H1 (cell line): ENCODE measurements at regions not wholly inside any gene's neighbourhood (a gene's known extent, or its start where the extent isn't known, plus 50 kb on each side); places are given as distances from the start of the nearest gene placed in this dataset.

Source experiments
- CREB1 ChIP-seq: IDR thresholded peaks from 2 replicates; pipeline ENCODE4 v1.6.1; 2012; ENCODE audit warnings: inconsistent platforms
- EP300 ChIP-seq, 2 experiments: IDR thresholded peaks; 1 replicate in 1 of 2; 2 replicates in 1 of 2; pipeline ENCODE4 v1.6.1; 2011 to 2012; ENCODE audit warnings: low read depth in 2 of 2, low read length in 2 of 2, mild to moderate bottlenecking in 2 of 2, borderline replicate concordance in 1 of 2, inconsistent platforms in 1 of 2, moderate library complexity in 1 of 2
- GTF2F1 ChIP-seq: IDR thresholded peaks from 2 replicates; pipeline ENCODE4 v1.6.1; 2012; ENCODE audit warnings: low read depth, low read length, improper control_type of control experiment, borderline replicate concordance
- JUND ChIP-seq: IDR thresholded peaks from 2 replicates; pipeline ENCODE4 v1.6.1; 2011; ENCODE audit warnings: mild to moderate bottlenecking, improper control_type of control experiment, low read length
- PHF8 ChIP-seq: fragments of 200-600 bp; sonication (generic); conservative IDR thresholded peaks from 2 replicates; pipeline ENCODE4 v1.7.1; 2012; ENCODE audit warnings: low read depth, mild to moderate bottlenecking, inconsistent platforms, low read length, moderate library complexity
- RFX5 ChIP-seq: IDR thresholded peaks from 2 replicates; pipeline ENCODE4 v1.6.1; 2011; ENCODE audit warnings: low read depth, low read length, improper control_type of control experiment, borderline replicate concordance

- no peak for TF ChIP-seq RFX5
- no peak for TF ChIP-seq CREB1
- no peak for TF ChIP-seq PHF8
- TF ChIP-seq EP300 (IDR thresholded peaks at IDR 0.05; ENCODE audit: borderline replicate concordance in 1 of 2, low read depth in 2 of 2, low read length in 2 of 2), result no peak
- TF ChIP-seq GTF2F1, result no peak
- TF ChIP-seq JUND, result no peak
Measured at GRCh38 chr13:80249516-80250212, 91.3 kb downstream of the SPRY2 start (continued).
